ENCODE measurements at regions not wholly inside any gene's neighbourhood (a gene's known extent, or its start where the extent isn't known, plus 50 kb on each side); places are given as distances from the start of the nearest gene placed in this dataset.

DNA sequence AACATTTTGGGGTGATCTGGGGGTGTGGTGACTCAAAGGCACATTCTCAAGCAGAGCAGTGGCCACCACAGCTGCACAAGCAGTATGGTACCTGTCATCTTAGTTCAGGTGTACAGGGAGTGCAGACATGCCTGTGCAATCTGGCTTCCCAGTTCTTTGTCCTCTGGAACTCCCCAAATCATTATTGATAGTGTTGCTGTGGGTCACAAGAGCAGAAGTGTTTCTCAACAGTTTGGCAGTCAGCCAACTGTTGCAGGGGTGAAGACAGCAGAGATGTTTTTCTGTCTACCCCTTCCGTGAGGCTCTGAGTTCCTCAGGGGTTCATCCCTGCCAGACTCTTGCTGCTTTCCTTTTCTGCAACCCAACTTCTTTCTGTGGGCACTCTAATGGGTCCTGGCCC, 206.5 kb upstream of the ZSWIM2 start:
- TF ChIP-seq POLR2A (IDR thresholded peaks at IDR 0.05; ENCODE audit: extremely low read depth, insufficient read length) (no peak), MYC (IDR thresholded peaks at IDR 0.05; ENCODE audit: low read depth, low read length) (no peak)
- TF ChIP-seq, protein P1, sequence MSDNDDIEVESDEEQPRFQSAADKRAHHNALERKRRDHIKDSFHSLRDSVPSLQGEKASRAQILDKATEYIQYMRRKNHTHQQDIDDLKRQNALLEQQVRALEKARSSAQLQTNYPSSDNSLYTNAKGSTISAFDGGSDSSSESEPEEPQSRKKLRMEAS (IDR thresholded peaks at IDR 0.05; ENCODE audit: low read depth, low read length), result no peak
- TF ChIP-seq, protein P2, sequence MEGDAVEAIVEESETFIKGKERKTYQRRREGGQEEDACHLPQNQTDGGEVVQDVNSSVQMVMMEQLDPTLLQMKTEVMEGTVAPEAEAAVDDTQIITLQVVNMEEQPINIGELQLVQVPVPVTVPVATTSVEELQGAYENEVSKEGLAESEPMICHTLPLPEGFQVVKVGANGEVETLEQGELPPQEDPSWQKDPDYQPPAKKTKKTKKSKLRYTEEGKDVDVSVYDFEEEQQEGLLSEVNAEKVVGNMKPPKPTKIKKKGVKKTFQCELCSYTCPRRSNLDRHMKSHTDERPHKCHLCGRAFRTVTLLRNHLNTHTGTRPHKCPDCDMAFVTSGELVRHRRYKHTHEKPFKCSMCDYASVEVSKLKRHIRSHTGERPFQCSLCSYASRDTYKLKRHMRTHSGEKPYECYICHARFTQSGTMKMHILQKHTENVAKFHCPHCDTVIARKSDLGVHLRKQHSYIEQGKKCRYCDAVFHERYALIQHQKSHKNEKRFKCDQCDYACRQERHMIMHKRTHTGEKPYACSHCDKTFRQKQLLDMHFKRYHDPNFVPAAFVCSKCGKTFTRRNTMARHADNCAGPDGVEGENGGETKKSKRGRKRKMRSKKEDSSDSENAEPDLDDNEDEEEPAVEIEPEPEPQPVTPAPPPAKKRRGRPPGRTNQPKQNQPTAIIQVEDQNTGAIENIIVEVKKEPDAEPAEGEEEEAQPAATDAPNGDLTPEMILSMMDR (IDR thresholded peaks at IDR 0.05; ENCODE audit: low read depth, low read length), result no peak

Data from NB4 (cell line).